ENCODE measurements at regions not wholly inside any gene's neighbourhood (a gene's known extent, or its start where the extent isn't known, plus 50 kb on each side); places are given as distances from the start of the nearest gene placed in this dataset.

DNA sequence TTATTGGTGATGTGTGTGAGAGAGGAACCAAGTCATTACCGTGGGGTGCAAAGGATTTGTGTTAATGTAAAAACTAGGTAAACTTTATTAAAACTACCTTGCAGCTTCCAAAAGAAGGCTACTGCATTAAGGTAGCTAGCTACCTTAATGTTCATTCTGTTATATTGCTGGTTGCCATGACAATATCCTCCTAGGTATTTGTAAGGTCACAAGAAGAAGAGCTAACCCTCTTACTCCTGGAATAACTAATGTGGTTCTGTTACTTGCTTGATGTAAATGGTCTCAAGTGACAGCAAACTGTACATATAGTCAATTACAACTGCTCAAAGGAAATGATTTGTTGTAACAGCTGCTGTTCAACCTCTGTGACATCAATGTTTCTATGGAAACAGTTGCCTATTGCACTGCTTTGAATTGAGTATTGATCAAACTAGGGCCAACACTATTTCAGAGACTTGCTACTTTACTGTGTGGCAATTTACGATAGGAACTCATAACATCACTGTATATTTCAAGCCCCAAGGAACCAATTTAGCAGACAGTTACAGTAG is 319.8 kb upstream of the HNRNPA3 start:
- Mint-ChIP-seq H3K9me3 (peaks cover 3% of the 10 kb centered on the region), H3K27ac (no peak overlapping the region), H3K27me3 (ENCODE audit: low read depth) (no peaks in the 10 kb centered on the region; the same call in 1 of the 2 replicates), H3K4me1 (no peaks in the 10 kb centered on the region), H3K4me3 (no peak overlapping the region), H3K36me3 (no peaks in the 10 kb centered on the region)
- DNase-seq (ENCODE audit: low spot score), result no peak
- TF ChIP-seq SMAD4 (CRISPR knock-in tag; IDR thresholded peaks at IDR 0.05), result no peak
- TF ChIP-seq, protein P1, sequence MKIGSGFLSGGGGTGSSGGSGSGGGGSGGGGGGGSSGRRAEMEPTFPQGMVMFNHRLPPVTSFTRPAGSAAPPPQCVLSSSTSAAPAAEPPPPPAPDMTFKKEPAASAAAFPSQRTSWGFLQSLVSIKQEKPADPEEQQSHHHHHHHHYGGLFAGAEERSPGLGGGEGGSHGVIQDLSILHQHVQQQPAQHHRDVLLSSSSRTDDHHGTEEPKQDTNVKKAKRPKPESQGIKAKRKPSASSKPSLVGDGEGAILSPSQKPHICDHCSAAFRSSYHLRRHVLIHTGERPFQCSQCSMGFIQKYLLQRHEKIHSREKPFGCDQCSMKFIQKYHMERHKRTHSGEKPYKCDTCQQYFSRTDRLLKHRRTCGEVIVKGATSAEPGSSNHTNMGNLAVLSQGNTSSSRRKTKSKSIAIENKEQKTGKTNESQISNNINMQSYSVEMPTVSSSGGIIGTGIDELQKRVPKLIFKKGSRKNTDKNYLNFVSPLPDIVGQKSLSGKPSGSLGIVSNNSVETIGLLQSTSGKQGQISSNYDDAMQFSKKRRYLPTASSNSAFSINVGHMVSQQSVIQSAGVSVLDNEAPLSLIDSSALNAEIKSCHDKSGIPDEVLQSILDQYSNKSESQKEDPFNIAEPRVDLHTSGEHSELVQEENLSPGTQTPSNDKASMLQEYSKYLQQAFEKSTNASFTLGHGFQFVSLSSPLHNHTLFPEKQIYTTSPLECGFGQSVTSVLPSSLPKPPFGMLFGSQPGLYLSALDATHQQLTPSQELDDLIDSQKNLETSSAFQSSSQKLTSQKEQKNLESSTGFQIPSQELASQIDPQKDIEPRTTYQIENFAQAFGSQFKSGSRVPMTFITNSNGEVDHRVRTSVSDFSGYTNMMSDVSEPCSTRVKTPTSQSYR (CRISPR knock-in tag; IDR thresholded peaks at IDR 0.05), result no peak
- TF ChIP-seq TCF7 (CRISPR knock-in tag; IDR thresholded peaks at IDR 0.05; ENCODE audit: low read depth), result no peak
- TF ChIP-seq ZNF416 (CRISPR knock-in tag; IDR thresholded peaks at IDR 0.05), result no peak
- TF ChIP-seq NR1H2 (CRISPR knock-in tag; IDR thresholded peaks at IDR 0.05), result no peak
- no peak for TF ChIP-seq JUN (CRISPR knock-in tag; IDR thresholded peaks at IDR 0.05)
- TF ChIP-seq GABPB1 (CRISPR knock-in tag; IDR thresholded peaks at IDR 0.05), result no peak
- TF ChIP-seq TEAD1 (CRISPR knock-in tag; IDR thresholded peaks at IDR 0.05), result no peak
- TF ChIP-seq, protein P2, sequence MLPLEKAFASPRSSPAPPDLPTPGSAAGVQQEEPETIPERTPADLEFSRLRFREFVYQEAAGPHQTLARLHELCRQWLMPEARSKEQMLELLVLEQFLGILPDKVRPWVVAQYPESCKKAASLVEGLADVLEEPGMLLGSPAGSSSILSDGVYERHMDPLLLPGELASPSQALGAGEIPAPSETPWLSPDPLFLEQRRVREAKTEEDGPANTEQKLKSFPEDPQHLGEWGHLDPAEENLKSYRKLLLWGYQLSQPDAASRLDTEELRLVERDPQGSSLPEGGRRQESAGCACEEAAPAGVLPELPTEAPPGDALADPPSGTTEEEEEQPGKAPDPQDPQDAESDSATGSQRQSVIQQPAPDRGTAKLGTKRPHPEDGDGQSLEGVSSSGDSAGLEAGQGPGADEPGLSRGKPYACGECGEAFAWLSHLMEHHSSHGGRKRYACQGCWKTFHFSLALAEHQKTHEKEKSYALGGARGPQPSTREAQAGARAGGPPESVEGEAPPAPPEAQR (CRISPR knock-in tag; IDR thresholded peaks at IDR 0.05), result no peak
- TF ChIP-seq ZNF317 (CRISPR knock-in tag; IDR thresholded peaks at IDR 0.05; ENCODE audit: borderline replicate concordance, low read depth), result no peak
- no peak for TF ChIP-seq ZBTB21 (CRISPR knock-in tag; IDR thresholded peaks at IDR 0.05; ENCODE audit: borderline replicate concordance)
- no peak for TF ChIP-seq RORB (CRISPR knock-in tag; IDR thresholded peaks at IDR 0.05)
- TF ChIP-seq, protein P3, sequence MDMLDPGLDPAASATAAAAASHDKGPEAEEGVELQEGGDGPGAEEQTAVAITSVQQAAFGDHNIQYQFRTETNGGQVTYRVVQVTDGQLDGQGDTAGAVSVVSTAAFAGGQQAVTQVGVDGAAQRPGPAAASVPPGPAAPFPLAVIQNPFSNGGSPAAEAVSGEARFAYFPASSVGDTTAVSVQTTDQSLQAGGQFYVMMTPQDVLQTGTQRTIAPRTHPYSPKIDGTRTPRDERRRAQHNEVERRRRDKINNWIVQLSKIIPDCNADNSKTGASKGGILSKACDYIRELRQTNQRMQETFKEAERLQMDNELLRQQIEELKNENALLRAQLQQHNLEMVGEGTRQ (CRISPR knock-in tag; IDR thresholded peaks at IDR 0.05), result no peak
- TF ChIP-seq, protein P4, sequence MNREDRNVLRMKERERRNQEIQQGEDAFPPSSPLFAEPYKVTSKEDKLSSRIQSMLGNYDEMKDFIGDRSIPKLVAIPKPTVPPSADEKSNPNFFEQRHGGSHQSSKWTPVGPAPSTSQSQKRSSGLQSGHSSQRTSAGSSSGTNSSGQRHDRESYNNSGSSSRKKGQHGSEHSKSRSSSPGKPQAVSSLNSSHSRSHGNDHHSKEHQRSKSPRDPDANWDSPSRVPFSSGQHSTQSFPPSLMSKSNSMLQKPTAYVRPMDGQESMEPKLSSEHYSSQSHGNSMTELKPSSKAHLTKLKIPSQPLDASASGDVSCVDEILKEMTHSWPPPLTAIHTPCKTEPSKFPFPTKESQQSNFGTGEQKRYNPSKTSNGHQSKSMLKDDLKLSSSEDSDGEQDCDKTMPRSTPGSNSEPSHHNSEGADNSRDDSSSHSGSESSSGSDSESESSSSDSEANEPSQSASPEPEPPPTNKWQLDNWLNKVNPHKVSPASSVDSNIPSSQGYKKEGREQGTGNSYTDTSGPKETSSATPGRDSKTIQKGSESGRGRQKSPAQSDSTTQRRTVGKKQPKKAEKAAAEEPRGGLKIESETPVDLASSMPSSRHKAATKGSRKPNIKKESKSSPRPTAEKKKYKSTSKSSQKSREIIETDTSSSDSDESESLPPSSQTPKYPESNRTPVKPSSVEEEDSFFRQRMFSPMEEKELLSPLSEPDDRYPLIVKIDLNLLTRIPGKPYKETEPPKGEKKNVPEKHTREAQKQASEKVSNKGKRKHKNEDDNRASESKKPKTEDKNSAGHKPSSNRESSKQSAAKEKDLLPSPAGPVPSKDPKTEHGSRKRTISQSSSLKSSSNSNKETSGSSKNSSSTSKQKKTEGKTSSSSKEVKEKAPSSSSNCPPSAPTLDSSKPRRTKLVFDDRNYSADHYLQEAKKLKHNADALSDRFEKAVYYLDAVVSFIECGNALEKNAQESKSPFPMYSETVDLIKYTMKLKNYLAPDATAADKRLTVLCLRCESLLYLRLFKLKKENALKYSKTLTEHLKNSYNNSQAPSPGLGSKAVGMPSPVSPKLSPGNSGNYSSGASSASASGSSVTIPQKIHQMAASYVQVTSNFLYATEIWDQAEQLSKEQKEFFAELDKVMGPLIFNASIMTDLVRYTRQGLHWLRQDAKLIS (CRISPR knock-in tag; IDR thresholded peaks at IDR 0.05; ENCODE audit: borderline replicate concordance), result no peak
- TF ChIP-seq TEAD4 (CRISPR knock-in tag; IDR thresholded peaks at IDR 0.05), result no peak
- no peak for TF ChIP-seq SOX15 (CRISPR knock-in tag; IDR thresholded peaks at IDR 0.05)
- no peak for TF ChIP-seq HMGA2 (CRISPR knock-in tag; IDR thresholded peaks at IDR 0.05)
- ATAC-seq, result no peak
- ChIA-PET CTCF (no interaction called here), POLR2A (no interaction called here)

DNA sequence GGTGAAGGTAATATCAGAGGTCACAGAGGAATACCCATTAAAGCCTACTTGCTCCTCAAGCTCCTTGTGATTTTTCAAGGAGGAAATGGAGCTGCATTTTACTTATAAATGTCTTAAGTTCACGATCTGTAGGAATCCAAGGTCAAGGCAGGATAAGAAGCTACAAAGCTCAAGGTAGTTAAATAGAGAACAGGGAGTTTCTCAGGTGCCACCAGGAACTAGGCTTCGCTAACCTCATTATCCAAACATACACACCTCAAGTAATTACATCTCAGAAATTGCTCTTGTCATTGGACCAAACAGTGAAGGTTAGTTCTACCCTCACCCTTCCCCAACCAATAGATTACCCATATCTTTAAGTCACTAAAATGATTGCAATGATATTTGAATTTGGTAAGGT is 317.4 kb upstream of the HNRNPA3 start:
- Mint-ChIP-seq H3K9me3 (peaks cover 3% of the 10 kb centered on the region), H3K36me3 (no peaks in the 10 kb centered on the region), H3K27me3 (ENCODE audit: low read depth) (no peaks in the 10 kb centered on the region; the same call in 1 of the 2 replicates), H3K27ac (no peak overlapping the region), H3K4me3 (no peak overlapping the region), H3K4me1 (no peaks in the 10 kb centered on the region)
- ATAC-seq, result no peak
- ChIA-PET POLR2A (no interaction called here), CTCF (no interaction called here)
- DNase-seq (ENCODE audit: low spot score), result no peak
- TF ChIP-seq, protein P5, sequence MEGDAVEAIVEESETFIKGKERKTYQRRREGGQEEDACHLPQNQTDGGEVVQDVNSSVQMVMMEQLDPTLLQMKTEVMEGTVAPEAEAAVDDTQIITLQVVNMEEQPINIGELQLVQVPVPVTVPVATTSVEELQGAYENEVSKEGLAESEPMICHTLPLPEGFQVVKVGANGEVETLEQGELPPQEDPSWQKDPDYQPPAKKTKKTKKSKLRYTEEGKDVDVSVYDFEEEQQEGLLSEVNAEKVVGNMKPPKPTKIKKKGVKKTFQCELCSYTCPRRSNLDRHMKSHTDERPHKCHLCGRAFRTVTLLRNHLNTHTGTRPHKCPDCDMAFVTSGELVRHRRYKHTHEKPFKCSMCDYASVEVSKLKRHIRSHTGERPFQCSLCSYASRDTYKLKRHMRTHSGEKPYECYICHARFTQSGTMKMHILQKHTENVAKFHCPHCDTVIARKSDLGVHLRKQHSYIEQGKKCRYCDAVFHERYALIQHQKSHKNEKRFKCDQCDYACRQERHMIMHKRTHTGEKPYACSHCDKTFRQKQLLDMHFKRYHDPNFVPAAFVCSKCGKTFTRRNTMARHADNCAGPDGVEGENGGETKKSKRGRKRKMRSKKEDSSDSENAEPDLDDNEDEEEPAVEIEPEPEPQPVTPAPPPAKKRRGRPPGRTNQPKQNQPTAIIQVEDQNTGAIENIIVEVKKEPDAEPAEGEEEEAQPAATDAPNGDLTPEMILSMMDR (IDR thresholded peaks at IDR 0.05), result no peak
- TF ChIP-seq, protein P6, sequence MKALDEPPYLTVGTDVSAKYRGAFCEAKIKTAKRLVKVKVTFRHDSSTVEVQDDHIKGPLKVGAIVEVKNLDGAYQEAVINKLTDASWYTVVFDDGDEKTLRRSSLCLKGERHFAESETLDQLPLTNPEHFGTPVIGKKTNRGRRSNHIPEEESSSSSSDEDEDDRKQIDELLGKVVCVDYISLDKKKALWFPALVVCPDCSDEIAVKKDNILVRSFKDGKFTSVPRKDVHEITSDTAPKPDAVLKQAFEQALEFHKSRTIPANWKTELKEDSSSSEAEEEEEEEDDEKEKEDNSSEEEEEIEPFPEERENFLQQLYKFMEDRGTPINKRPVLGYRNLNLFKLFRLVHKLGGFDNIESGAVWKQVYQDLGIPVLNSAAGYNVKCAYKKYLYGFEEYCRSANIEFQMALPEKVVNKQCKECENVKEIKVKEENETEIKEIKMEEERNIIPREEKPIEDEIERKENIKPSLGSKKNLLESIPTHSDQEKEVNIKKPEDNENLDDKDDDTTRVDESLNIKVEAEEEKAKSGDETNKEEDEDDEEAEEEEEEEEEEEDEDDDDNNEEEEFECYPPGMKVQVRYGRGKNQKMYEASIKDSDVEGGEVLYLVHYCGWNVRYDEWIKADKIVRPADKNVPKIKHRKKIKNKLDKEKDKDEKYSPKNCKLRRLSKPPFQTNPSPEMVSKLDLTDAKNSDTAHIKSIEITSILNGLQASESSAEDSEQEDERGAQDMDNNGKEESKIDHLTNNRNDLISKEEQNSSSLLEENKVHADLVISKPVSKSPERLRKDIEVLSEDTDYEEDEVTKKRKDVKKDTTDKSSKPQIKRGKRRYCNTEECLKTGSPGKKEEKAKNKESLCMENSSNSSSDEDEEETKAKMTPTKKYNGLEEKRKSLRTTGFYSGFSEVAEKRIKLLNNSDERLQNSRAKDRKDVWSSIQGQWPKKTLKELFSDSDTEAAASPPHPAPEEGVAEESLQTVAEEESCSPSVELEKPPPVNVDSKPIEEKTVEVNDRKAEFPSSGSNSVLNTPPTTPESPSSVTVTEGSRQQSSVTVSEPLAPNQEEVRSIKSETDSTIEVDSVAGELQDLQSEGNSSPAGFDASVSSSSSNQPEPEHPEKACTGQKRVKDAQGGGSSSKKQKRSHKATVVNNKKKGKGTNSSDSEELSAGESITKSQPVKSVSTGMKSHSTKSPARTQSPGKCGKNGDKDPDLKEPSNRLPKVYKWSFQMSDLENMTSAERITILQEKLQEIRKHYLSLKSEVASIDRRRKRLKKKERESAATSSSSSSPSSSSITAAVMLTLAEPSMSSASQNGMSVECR (CRISPR knock-in tag; IDR thresholded peaks at IDR 0.05; ENCODE audit: borderline replicate concordance), result no peak
- TF ChIP-seq, protein P7, sequence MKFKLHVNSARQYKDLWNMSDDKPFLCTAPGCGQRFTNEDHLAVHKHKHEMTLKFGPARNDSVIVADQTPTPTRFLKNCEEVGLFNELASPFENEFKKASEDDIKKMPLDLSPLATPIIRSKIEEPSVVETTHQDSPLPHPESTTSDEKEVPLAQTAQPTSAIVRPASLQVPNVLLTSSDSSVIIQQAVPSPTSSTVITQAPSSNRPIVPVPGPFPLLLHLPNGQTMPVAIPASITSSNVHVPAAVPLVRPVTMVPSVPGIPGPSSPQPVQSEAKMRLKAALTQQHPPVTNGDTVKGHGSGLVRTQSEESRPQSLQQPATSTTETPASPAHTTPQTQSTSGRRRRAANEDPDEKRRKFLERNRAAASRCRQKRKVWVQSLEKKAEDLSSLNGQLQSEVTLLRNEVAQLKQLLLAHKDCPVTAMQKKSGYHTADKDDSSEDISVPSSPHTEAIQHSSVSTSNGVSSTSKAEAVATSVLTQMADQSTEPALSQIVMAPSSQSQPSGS (CRISPR knock-in tag; IDR thresholded peaks at IDR 0.05; ENCODE audit: borderline replicate concordance, low read depth), result no peak

Data from WTC11 (cell line).